22Rv1 (cell line): ENCODE measurements at regions not wholly inside any gene's neighbourhood (a gene's known extent, or its start where the extent isn't known, plus 50 kb on each side); places are given as distances from the start of the nearest gene placed in this dataset.

ENCODE experiments used
- H3K27ac ChIP-seq: fragments of 450-650 bp; 2 replicates; pipeline ENCODE4 v1.5.1; 2017
- ZFX ChIP-seq: fragments of 450-650 bp; IDR thresholded peaks from 2 replicates; pipeline ENCODE4 v1.6.1; 2017; ENCODE audit warnings: antibody characterized with exemption, borderline replicate concordance
- TF ChIP-seq, protein P1 (sequence below): fragments of 450-650 bp; IDR thresholded peaks from 2 replicates; pipeline ENCODE4 v1.5.1; 2017; ENCODE audit warnings: mild to moderate bottlenecking

DNA sequence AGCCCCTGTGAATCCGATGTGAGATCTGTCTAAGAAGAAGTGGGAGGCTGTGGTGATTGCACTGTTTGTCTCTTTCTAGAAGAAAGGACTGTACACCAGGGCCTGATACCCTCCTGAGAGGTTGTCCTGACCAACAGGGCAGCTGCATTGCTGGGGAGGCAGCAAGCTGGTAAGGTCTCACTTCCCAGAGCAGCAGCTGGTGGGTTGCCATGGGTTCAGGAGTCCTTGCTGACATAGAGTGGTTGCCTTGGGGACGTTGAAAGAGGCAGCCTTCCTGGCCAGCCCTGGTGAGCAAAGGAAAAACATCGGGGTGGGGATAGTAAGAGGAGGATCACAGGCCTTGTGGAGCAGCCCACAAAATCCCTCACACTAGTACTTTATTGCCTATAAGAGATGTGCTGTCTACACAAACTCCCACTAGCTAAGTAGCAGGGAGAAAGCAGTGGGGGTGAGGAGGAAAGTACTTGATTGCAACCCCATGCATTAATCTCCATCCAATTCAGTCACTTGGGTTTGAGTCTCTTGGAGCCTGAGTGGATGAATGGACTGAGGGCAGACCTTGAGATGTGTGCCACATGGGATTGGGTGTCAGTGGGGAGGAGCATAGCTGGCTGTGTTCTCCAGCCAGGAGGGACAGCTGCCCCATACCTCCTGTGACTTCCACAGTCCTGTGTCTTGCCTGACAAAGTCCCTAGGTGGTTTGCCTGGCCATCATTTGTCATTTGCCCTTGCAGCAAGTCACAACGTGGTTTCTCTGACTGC is 143.8 kb upstream of the RPL38 start:
- H3K27ac ChIP-seq = no peak overlapping the region
- no peak for TF ChIP-seq ZFX
- TF ChIP-seq, protein P1, sequence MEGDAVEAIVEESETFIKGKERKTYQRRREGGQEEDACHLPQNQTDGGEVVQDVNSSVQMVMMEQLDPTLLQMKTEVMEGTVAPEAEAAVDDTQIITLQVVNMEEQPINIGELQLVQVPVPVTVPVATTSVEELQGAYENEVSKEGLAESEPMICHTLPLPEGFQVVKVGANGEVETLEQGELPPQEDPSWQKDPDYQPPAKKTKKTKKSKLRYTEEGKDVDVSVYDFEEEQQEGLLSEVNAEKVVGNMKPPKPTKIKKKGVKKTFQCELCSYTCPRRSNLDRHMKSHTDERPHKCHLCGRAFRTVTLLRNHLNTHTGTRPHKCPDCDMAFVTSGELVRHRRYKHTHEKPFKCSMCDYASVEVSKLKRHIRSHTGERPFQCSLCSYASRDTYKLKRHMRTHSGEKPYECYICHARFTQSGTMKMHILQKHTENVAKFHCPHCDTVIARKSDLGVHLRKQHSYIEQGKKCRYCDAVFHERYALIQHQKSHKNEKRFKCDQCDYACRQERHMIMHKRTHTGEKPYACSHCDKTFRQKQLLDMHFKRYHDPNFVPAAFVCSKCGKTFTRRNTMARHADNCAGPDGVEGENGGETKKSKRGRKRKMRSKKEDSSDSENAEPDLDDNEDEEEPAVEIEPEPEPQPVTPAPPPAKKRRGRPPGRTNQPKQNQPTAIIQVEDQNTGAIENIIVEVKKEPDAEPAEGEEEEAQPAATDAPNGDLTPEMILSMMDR = no peak

DNA sequence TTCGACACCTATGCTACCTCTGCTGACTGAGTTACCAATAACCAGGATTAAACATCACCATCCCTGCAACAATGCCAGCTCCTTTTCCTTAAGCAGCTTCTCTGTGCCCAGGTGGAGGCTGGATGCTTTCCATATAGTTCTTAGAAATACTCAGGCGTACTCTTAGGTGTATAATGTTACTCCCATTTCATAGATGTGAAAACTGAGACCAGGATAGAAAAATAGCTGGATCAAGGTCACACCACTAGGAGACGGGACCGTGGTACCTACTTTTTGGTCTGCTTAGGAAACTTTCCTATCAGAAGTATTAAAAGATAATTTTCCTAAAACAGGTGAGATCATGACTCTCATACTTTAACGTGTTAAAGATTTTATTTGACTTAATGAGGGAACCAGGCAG is 141.7 kb upstream of the RPL38 start:
- H3K27ac ChIP-seq = no peak overlapping the region
- TF ChIP-seq ZFX = no peak
- TF ChIP-seq, protein P1 = no peak

DNA sequence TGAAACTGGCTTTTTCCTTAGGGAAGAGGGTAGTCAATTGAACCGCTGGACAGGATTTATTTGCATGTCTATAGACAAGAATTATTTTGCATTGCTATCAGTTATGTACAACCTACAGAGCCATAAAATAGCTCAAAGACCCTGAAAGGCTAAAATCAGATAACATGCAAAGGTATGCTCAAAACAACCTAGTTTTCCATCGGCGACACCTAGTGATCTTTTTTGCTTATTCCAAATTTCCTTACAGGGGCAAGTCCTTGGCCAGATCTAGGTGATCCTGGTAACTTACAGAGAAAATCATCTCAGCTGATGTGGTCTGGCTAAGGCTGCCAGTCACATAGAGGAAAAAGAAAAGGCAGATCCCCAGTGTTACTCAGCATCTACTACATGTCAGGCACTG is 141.2 kb upstream of the RPL38 start:
- H3K27ac ChIP-seq = no peak overlapping the region
- TF ChIP-seq, protein P1 = no peak
- no peak for TF ChIP-seq ZFX

DNA sequence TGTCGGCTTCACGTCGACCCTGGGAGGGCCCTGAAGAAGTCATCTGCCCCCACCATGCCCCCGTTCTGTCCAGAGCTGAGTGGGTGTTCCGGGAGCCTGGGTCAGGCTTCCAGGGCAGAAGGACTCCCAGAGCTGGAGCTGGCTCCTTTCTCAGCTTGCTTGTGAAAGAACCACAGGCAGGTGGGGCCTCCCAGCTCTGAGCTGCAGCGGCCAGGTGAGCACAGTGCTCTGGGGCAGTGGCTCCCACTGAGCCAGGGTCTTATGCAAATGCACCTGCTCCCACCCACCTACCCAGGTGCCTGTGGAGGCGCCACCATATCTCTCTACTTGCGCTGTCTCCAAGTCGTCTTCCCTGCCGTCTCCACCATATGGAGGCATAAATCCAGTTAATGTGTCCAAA is 140.0 kb upstream of the RPL38 start:
- H3K27ac ChIP-seq = no peak overlapping the region
- TF ChIP-seq ZFX = no peak
- TF ChIP-seq, protein P1 = no peak

DNA sequence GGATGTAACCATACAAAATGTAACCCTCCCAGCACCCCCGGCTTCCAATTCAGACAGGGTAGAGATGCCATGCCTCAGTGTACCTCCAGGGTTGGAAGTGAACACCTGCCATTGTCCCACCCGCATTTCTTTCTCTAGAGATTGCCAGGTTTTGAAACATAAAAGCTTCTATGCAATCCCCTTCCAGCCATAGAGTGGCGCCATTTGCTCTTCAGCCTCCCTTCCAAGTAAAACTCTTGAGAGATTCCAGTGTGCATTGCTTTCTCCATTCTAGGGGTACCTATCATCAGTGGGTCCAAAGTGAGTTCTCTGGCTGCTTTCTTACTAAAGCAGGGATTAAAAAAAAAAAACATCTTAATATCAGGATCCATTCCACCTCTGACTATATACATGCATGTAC is 133.1 kb upstream of the RPL38 start:
- H3K27ac ChIP-seq = no peak overlapping the region
- no peak for TF ChIP-seq ZFX
- TF ChIP-seq, protein P1 = no peak

DNA sequence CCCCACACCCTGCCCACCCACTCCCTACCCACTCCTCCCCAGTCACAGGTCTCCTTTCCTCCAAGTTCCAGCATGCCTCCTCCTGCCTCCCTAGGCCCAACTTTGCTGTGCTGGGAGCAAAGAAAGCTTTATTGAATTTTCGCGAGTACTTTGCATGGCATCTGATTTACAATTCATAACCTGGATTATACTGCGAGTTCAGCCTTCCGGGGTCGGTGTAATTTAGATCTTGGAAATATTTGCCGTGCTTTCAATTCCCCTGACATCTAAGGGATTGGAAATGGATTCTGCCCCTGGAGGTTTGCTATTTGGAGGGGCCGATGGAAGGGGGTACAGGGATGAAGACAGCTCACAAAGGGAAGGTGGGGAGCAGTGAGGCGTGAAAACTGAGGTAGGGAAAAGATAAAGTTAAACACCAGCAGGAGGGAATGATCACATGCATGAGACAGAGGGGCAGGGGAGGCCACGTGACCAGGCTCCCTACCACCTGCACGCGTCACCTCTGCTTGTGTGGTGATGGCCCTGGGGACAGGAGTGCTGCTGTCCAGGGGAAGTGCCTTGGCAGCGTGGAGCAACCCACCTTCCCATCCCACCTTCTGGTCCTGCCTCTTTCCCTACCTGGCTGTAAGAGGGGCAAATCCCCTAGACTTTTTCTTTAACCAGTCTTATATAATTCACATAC is 132.3 kb upstream of the RPL38 start:
- no peak overlapping the region for H3K27ac ChIP-seq
- TF ChIP-seq, protein P1 = no peak
- TF ChIP-seq ZFX = no peak

DNA sequence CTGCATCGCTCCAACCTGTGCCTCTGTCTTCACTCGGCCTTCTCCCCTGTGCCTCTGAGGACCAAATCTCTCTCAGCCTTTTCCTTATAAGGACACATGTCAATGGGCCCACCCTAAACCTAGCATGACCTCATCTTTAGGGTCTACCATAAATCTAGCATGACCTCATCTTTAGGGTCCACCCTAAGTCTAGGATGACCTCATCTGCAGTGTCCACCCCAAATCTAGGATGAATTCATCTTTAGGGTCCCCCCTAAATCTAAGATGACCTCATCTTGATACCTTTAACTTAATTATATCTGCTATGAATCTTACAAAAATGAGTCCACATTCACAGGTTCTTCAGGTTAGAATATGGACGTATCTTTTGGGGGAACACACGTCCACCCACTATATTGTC is 131.1 kb upstream of the RPL38 start:
- TF ChIP-seq ZFX = no peak
- TF ChIP-seq, protein P1 = no peak
- no peak overlapping the region for H3K27ac ChIP-seq
